ENCODE measurements at regions not wholly inside any gene's neighbourhood (a gene's known extent, or its start where the extent isn't known, plus 50 kb on each side); places are given as distances from the start of the nearest gene placed in this dataset.

DNA sequence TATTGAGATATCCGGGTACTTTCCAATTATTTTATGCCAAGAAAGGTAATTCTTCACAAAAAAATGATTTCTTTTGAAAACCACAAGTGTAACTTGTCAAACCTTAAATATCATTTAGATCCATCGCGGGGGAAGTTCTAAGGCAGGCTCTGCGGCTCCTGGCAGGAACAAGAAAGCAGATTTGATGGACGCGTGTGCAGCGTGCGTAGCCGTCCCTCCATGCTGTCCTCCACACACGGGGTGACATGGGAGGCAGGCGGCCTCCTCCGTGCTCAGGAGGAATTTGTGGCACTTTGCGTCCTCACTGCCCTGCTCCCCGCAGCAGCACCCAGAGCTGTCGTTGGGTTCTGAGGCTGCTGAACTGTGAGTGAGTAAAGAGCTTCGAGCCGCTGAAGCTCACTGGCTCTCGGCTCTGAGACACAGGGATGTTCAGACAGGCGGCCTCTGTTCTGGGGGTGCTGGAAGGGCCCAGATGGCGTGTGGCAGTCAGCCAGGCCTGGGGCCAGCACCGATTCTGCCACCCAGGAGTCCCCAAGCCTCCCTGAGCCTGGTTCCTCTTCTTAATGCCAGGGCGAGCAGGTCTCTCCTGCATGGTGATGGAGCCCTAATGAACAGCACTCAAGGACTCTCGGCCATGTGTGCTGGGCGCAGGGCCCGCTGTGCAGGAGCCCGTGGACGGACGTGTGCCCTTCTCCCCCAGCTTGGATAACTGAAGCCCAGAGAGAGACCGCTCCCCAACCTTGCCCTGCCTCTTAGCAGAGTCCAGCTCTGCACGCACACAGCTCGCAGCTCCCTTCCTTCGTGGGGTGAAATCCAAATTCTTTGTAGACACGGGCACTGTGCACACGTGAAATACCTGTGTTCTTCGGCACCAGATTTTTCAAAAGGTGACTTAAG lies 185.4 kb upstream of the SHH start:
- Histone ChIP-seq H3K4me2 (ENCODE audit: low read length, poor library complexity, severe bottlenecking) (no peak overlapping the region), H3K18ac (ENCODE audit: low read depth in 1 of 2, low read length in 2 of 2) (no peak overlapping the region), H3K4me1 (ENCODE audit: control insufficient read depth, insufficient read depth, low read depth, low read length) (no peaks in the 10 kb centered on the region), H3K36me3 (ENCODE audit: control insufficient read depth in 1 of 2, insufficient read depth in 2 of 2, low read depth in 1 of 2, low read length in 2 of 2) (no peaks in the 10 kb centered on the region), H3K14ac (ENCODE audit: low read length in 2 of 2) (no peak overlapping the region), H2AK5ac (ENCODE audit: low read length, severe bottlenecking) (no peak overlapping the region), H3K9me3 (ENCODE audit: control insufficient read depth, low read length) (no peaks in the 10 kb centered on the region), H3K27me3 (ENCODE audit: control insufficient read depth in 1 of 2, insufficient read depth in 1 of 2, low read length in 2 of 2) (no peaks in the 10 kb centered on the region), H2AFZ (ENCODE audit: low read depth, low read length) (no peak overlapping the region), H2BK15ac (ENCODE audit: low read depth, poor library complexity, severe bottlenecking) (no peak overlapping the region), H3K9ac (ENCODE audit: low read length) (no peak overlapping the region), H2BK120ac (ENCODE audit: low read depth, low read length) (no peak overlapping the region), H4K91ac (ENCODE audit: low read length) (no peak overlapping the region), H3K4me3 (ENCODE audit: insufficient read depth in 1 of 2, low read depth in 1 of 2, low read length in 2 of 2) (no peak overlapping the region), H2BK5ac (ENCODE audit: low read depth, low read length, poor library complexity, severe bottlenecking) (no peak overlapping the region), H3K23ac (ENCODE audit: low read length in 2 of 2) (no peak overlapping the region), H3K4ac (ENCODE audit: low read depth in 1 of 2, low read length in 2 of 2) (no peak overlapping the region), H3K27ac (ENCODE audit: low read length, poor library complexity, severe bottlenecking) (no peak overlapping the region), H3K79me1 (replicated peaks; ENCODE audit: low read length, poor library complexity, severe bottlenecking) (no peaks in the 10 kb centered on the region), H2BK12ac (ENCODE audit: low read length in 2 of 2) (no peak overlapping the region), H4K8ac (ENCODE audit: low read length) (no peak overlapping the region)
- WGBS = 88% methylated on average over 35 of the region's 35 CpGs
- no peak for DNase-seq

DNA sequence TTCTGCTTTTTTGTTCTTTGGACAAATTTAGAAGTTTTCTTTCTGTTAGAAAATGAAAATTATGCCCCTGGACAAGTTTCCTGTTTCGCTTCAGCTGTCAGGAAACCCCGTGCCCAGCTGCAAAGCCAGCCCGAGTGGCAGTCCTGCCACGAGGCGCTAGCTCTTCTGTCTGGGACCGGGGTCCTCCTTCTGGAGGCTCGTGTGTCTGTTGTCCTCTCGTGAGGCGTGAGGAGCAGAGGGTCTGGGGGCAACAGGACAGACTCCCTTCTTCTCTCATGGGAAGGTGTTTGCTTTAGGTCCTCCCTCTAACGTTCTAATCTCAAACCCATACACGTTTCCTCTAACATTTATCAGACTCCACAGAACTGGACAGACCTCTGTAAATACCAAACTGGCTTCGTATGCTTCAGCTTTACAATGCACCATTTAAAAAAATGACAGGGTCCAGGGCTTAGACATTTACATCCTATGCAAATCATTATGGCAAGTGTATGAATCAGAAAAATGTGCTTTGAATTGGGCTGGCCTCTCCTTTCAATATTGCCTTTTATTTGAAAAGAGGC lies 184.5 kb upstream of the SHH start:
- H3K18ac ChIP-seq (ENCODE audit: low read depth in 1 of 2, low read length in 2 of 2) = no peak overlapping the region
- H3K23ac ChIP-seq (ENCODE audit: low read length in 2 of 2) = no peak overlapping the region
- no peak overlapping the region for H4K8ac ChIP-seq (ENCODE audit: low read length)
- H3K36me3 ChIP-seq (ENCODE audit: control insufficient read depth in 1 of 2, insufficient read depth in 2 of 2, low read depth in 1 of 2, low read length in 2 of 2) = no peaks in the 10 kb centered on the region
- H3K14ac ChIP-seq (ENCODE audit: low read length in 2 of 2) = no peak overlapping the region
- DNase-seq = no peak
- no peaks in the 10 kb centered on the region for H3K4me1 ChIP-seq (ENCODE audit: control insufficient read depth, insufficient read depth, low read depth, low read length)
- no peak overlapping the region for H3K4me3 ChIP-seq (ENCODE audit: insufficient read depth in 1 of 2, low read depth in 1 of 2, low read length in 2 of 2)
- no peak overlapping the region for H4K91ac ChIP-seq (ENCODE audit: low read length)
- H3K9me3 ChIP-seq (ENCODE audit: control insufficient read depth, low read length) = no peaks in the 10 kb centered on the region
- H3K9ac ChIP-seq (ENCODE audit: low read length) = no peak overlapping the region
- no peak overlapping the region for H2BK12ac ChIP-seq (ENCODE audit: low read length in 2 of 2)
- H3K4me2 ChIP-seq (ENCODE audit: low read length, poor library complexity, severe bottlenecking) = no peak overlapping the region
- no peaks in the 10 kb centered on the region for H3K79me1 ChIP-seq (replicated peaks; ENCODE audit: low read length, poor library complexity, severe bottlenecking)
- no peak overlapping the region for H2AK5ac ChIP-seq (ENCODE audit: low read length, severe bottlenecking)
- no peak overlapping the region for H2AFZ ChIP-seq (ENCODE audit: low read depth, low read length)
- H3K27me3 ChIP-seq (ENCODE audit: control insufficient read depth in 1 of 2, insufficient read depth in 1 of 2, low read length in 2 of 2) = no peaks in the 10 kb centered on the region
- no peak overlapping the region for H2BK120ac ChIP-seq (ENCODE audit: low read depth, low read length)
- no peak overlapping the region for H3K27ac ChIP-seq (ENCODE audit: low read length, poor library complexity, severe bottlenecking)
- 74% methylated on average over 12 of the region's 12 CpGs for WGBS
- H2BK5ac ChIP-seq (ENCODE audit: low read depth, low read length, poor library complexity, severe bottlenecking) = no peak overlapping the region
- H2BK15ac ChIP-seq (ENCODE audit: low read depth, poor library complexity, severe bottlenecking) = no peak overlapping the region
- H3K4ac ChIP-seq (ENCODE audit: low read depth in 1 of 2, low read length in 2 of 2) = no peak overlapping the region

GRCh38 chr7:155995183-155995612 lies 182.9 kb upstream of the SHH start:
- no peak overlapping the region for H2BK5ac ChIP-seq (ENCODE audit: low read depth, low read length, poor library complexity, severe bottlenecking)
- H2BK15ac ChIP-seq (ENCODE audit: low read depth, poor library complexity, severe bottlenecking) = no peak overlapping the region
- no peak overlapping the region for H3K4ac ChIP-seq (ENCODE audit: low read depth in 1 of 2, low read length in 2 of 2)
- H3K14ac ChIP-seq (ENCODE audit: low read length in 2 of 2) = no peak overlapping the region
- no peak overlapping the region for H3K27ac ChIP-seq (ENCODE audit: low read length, poor library complexity, severe bottlenecking)
- no peak overlapping the region for H3K9ac ChIP-seq (ENCODE audit: low read length)
- no peaks in the 10 kb centered on the region for H3K27me3 ChIP-seq (ENCODE audit: control insufficient read depth in 1 of 2, insufficient read depth in 1 of 2, low read length in 2 of 2)
- no peak overlapping the region for H2BK120ac ChIP-seq (ENCODE audit: low read depth, low read length)
- DNase-seq = no peak
- no peak overlapping the region for H4K8ac ChIP-seq (ENCODE audit: low read length)
- no peak overlapping the region for H3K18ac ChIP-seq (ENCODE audit: low read depth in 1 of 2, low read length in 2 of 2)
- H3K36me3 ChIP-seq (ENCODE audit: control insufficient read depth in 1 of 2, insufficient read depth in 2 of 2, low read depth in 1 of 2, low read length in 2 of 2) = no peaks in the 10 kb centered on the region
- no peaks in the 10 kb centered on the region for H3K9me3 ChIP-seq (ENCODE audit: control insufficient read depth, low read length)
- no peak overlapping the region for H4K91ac ChIP-seq (ENCODE audit: low read length)
- H3K4me1 ChIP-seq (ENCODE audit: control insufficient read depth, insufficient read depth, low read depth, low read length) = no peaks in the 10 kb centered on the region
- H3K4me2 ChIP-seq (ENCODE audit: low read length, poor library complexity, severe bottlenecking) = no peak overlapping the region
- H2AFZ ChIP-seq (ENCODE audit: low read depth, low read length) = no peak overlapping the region
- no peak overlapping the region for H3K23ac ChIP-seq (ENCODE audit: low read length in 2 of 2)
- no peak overlapping the region for H2BK12ac ChIP-seq (ENCODE audit: low read length in 2 of 2)
- H3K4me3 ChIP-seq (ENCODE audit: insufficient read depth in 1 of 2, low read depth in 1 of 2, low read length in 2 of 2) = no peak overlapping the region
- 79% methylated on average over 10 of the region's 11 CpGs for WGBS
- H3K79me1 ChIP-seq (replicated peaks; ENCODE audit: low read length, poor library complexity, severe bottlenecking) = no peaks in the 10 kb centered on the region
- no peak overlapping the region for H2AK5ac ChIP-seq (ENCODE audit: low read length, severe bottlenecking)

- Histone ChIP-seq H3K23ac (ENCODE audit: low read length in 2 of 2) (no peak overlapping the region), H2BK15ac (ENCODE audit: low read depth, poor library complexity, severe bottlenecking) (no peak overlapping the region), H4K91ac (ENCODE audit: low read length) (no peak overlapping the region), H3K4me3 (ENCODE audit: insufficient read depth in 1 of 2, low read depth in 1 of 2, low read length in 2 of 2) (no peak overlapping the region), H2BK5ac (ENCODE audit: low read depth, low read length, poor library complexity, severe bottlenecking) (no peak overlapping the region), H3K4ac (ENCODE audit: low read depth in 1 of 2, low read length in 2 of 2) (no peak overlapping the region), H3K18ac (ENCODE audit: low read depth in 1 of 2, low read length in 2 of 2) (no peak overlapping the region), H3K36me3 (ENCODE audit: control insufficient read depth in 1 of 2, insufficient read depth in 2 of 2, low read depth in 1 of 2, low read length in 2 of 2) (no peaks in the 10 kb centered on the region), H3K27ac (ENCODE audit: low read length, poor library complexity, severe bottlenecking) (no peak overlapping the region), H2BK12ac (ENCODE audit: low read length in 2 of 2) (no peak overlapping the region), H2AK5ac (ENCODE audit: low read length, severe bottlenecking) (no peak overlapping the region), H2AFZ (ENCODE audit: low read depth, low read length) (no peak overlapping the region), H3K79me1 (replicated peaks; ENCODE audit: low read length, poor library complexity, severe bottlenecking) (no peaks in the 10 kb centered on the region), H3K4me1 (ENCODE audit: control insufficient read depth, insufficient read depth, low read depth, low read length) (no peaks in the 10 kb centered on the region), H3K14ac (ENCODE audit: low read length in 2 of 2) (no peak overlapping the region), H3K9ac (ENCODE audit: low read length) (no peak overlapping the region), H3K4me2 (ENCODE audit: low read length, poor library complexity, severe bottlenecking) (no peak overlapping the region), H2BK120ac (ENCODE audit: low read depth, low read length) (no peak overlapping the region), H3K27me3 (ENCODE audit: control insufficient read depth in 1 of 2, insufficient read depth in 1 of 2, low read length in 2 of 2) (no peaks in the 10 kb centered on the region), H4K8ac (ENCODE audit: low read length) (no peak overlapping the region), H3K9me3 (ENCODE audit: control insufficient read depth, low read length) (no peaks in the 10 kb centered on the region)
- 73% methylated on average over 6 of the region's 6 CpGs for WGBS
- no peak for DNase-seq
Observed at GRCh38 chr7:155994279-155994811, 182.1 kb upstream of the SHH start.

Data from mesenchymal stem cell (in vitro differentiated cells and primary cell).